Ishikawa (cell line): ENCODE measurements at regions not wholly inside any gene's neighbourhood (a gene's known extent, or its start where the extent isn't known, plus 50 kb on each side); places are given as distances from the start of the nearest gene placed in this dataset.

Experiments used
- CEBPB ChIP-seq: IDR thresholded peaks from 2 replicates; pipeline ENCODE4 v1.6.1; 2012
- CREB1 ChIP-seq: IDR thresholded peaks from 2 replicates; pipeline ENCODE4 v1.6.1; 2012; ENCODE audit warnings: low read depth
- EGR1 ChIP-seq: IDR thresholded peaks from 2 replicates; pipeline ENCODE4 v1.6.1; 2012
- EP300 ChIP-seq: IDR thresholded peaks from 2 replicates; pipeline ENCODE4 v1.6.1; 2012; ENCODE audit warnings: borderline replicate concordance
- FOXM1 ChIP-seq: IDR thresholded peaks from 2 replicates; pipeline ENCODE4 v1.6.1; 2012; ENCODE audit warnings: low read depth, borderline replicate concordance
- NFIC ChIP-seq: IDR thresholded peaks from 2 replicates; pipeline ENCODE4 v1.6.1; 2012
- RAD21 ChIP-seq: IDR thresholded peaks from 2 replicates; pipeline ENCODE4 v1.6.1; 2012; ENCODE audit warnings: low read depth
- TAF1 ChIP-seq: IDR thresholded peaks from 2 replicates; pipeline ENCODE4 v1.6.1; 2012; ENCODE audit warnings: low read depth, mild to moderate bottlenecking
- TCF12 ChIP-seq: IDR thresholded peaks from 2 replicates; pipeline ENCODE4 v1.6.1; 2012; ENCODE audit warnings: low read depth
- TEAD4 ChIP-seq: IDR thresholded peaks from 2 replicates; pipeline ENCODE4 v1.6.1; 2012
- YY1 ChIP-seq: IDR thresholded peaks from 2 replicates; pipeline ENCODE4 v1.6.1; 2012; ENCODE audit warnings: low read depth
- ZBTB7A ChIP-seq: IDR thresholded peaks from 2 replicates; pipeline ENCODE4 v1.6.1; 2012; ENCODE audit warnings: low read depth
- TF ChIP-seq, protein P1 (sequence below): IDR thresholded peaks from 2 replicates; pipeline ENCODE4 v1.6.1; 2012
- TF ChIP-seq, protein P2 (sequence below): IDR thresholded peaks from 2 replicates; pipeline ENCODE4 v1.6.1; 2012
- TF ChIP-seq, protein P3 (sequence below): IDR thresholded peaks from 2 replicates; pipeline ENCODE4 v1.6.1; 2012; ENCODE audit warnings: low read depth, mild to moderate bottlenecking

DNA sequence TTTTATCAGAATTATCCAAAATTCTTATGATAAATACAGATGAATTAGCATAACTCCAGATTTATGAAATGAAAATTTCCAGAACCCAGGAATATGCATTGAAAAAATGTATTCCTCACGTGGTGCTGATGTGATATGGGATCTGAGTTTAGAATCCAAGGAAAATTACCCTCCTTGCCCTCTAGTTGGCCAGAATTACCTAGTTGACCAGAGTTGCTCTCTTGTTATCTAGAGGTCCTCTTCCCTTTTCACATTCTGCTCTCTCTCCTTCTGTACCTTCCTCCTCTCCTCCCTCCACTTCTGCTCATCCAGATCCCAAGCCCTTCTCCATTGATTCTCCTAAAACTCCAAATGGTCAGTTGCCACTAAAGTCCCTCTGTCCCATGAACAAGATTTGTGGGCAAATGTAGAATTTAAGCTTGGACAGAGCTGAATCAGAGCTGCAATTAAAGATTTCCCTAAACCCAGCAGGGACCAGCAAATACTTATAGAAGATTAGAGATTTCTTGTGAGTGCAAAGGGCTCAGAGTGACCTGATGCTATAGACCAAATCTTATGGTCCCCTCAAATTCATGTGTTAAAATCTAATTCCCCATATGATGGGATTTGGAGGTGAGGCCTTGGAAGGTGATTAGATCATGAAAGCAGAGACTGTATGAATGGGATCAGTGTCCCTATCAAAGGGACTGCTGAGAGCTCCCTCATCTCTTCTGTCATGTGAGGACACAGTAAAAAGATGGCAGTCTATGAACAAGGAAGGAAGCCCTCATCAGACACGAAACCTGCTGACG lies 103.2 kb upstream of the IGLL5 start:
- TF ChIP-seq CEBPB: no peak
- TF ChIP-seq EGR1: no peak
- TF ChIP-seq FOXM1: no peak
- TF ChIP-seq TCF12: no peak
- no peak for TF ChIP-seq TAF1
- no peak for TF ChIP-seq RAD21
- TF ChIP-seq, protein P1, sequence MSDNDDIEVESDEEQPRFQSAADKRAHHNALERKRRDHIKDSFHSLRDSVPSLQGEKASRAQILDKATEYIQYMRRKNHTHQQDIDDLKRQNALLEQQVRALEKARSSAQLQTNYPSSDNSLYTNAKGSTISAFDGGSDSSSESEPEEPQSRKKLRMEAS: no peak
- no peak for TF ChIP-seq YY1
- TF ChIP-seq CREB1: no peak
- no peak for TF ChIP-seq ZBTB7A
- TF ChIP-seq, protein P2, sequence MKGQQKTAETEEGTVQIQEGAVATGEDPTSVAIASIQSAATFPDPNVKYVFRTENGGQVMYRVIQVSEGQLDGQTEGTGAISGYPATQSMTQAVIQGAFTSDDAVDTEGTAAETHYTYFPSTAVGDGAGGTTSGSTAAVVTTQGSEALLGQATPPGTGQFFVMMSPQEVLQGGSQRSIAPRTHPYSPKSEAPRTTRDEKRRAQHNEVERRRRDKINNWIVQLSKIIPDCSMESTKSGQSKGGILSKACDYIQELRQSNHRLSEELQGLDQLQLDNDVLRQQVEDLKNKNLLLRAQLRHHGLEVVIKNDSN: no peak
- TF ChIP-seq TEAD4: no peak
- TF ChIP-seq NFIC: no peak
- no peak for TF ChIP-seq EP300
- TF ChIP-seq, protein P3, sequence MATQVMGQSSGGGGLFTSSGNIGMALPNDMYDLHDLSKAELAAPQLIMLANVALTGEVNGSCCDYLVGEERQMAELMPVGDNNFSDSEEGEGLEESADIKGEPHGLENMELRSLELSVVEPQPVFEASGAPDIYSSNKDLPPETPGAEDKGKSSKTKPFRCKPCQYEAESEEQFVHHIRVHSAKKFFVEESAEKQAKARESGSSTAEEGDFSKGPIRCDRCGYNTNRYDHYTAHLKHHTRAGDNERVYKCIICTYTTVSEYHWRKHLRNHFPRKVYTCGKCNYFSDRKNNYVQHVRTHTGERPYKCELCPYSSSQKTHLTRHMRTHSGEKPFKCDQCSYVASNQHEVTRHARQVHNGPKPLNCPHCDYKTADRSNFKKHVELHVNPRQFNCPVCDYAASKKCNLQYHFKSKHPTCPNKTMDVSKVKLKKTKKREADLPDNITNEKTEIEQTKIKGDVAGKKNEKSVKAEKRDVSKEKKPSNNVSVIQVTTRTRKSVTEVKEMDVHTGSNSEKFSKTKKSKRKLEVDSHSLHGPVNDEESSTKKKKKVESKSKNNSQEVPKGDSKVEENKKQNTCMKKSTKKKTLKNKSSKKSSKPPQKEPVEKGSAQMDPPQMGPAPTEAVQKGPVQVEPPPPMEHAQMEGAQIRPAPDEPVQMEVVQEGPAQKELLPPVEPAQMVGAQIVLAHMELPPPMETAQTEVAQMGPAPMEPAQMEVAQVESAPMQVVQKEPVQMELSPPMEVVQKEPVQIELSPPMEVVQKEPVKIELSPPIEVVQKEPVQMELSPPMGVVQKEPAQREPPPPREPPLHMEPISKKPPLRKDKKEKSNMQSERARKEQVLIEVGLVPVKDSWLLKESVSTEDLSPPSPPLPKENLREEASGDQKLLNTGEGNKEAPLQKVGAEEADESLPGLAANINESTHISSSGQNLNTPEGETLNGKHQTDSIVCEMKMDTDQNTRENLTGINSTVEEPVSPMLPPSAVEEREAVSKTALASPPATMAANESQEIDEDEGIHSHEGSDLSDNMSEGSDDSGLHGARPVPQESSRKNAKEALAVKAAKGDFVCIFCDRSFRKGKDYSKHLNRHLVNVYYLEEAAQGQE: no peak

DNA sequence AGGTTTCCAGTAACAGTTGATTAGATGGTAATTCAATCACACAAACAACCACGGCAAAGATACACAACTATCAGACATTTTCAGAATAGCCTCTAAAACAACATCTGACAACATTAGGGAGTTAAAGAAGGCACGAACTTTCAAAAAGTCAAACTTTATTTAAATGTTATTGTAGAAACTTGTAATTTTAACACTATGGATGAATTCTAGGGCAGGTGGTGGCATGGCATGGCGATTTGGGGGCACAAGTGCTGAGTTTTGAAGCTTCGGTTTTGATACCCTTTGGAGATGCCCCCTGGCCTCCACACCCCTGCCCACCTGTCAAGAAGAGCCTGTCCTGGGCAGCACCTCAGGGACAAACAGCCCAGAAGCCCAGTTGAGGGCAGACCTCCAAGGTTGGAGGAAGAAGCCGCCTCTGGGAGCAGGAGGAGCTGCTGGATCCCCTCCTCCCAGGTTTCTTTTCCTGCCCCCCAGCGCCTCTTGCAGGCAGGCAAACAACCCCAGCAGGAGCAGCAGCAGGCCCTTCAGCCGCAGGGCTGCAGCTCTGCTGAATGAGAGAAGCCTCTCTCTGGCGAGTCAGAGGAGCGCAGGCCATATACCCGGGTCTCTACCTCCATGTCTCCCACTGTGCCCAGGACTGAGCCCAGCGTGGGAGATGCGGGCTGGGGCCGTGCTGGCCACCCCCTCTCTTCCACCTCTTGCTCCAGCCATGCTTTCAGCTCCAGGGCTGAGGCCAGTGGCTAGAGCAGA lies 102.1 kb upstream of the IGLL5 start:
- TF ChIP-seq EGR1: no peak
- no peak for TF ChIP-seq YY1
- no peak for TF ChIP-seq FOXM1
- TF ChIP-seq, protein P3: no peak
- TF ChIP-seq, protein P2: no peak

DNA sequence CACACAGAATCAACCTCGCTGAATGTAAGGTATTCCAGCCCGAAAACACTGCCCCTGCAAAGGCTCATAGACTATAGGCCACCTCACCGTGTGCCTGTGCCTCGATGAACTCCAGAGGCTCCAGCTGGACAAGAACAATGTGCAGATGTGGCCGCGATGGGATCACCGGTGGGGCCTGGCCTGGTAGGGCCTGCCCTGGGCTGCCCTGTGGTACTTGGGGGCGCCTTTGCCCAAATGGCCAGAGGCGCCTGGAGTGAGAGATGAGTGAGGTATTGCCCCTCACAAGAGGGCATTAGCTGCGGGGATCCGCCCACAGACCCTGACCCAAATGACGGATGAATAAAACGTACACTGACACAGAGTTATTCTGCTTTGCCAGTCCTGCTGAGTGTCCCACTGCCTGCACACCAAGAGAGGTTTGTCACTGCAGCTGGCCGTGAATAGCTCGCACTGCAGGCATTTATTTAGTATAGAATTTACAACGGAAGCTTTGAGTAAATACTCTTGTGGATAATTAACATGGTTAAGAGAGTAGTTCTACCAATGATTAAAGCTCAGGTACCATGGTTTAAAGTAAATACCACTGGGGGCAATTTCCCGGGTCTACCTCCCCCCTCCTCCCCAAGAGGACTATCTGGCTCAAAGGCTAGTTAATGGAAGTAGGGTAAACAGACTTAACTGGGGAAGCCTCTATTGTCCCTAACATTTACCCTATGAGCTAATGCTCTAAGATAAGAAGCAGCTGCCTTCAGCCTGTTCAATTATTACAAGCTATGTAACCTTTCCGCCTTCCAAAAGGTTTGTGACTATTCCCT lies 101.1 kb upstream of the IGLL5 start:
- TF ChIP-seq EP300: no peak
- TF ChIP-seq ZBTB7A: no peak
- no peak for TF ChIP-seq YY1
- no peak for TF ChIP-seq FOXM1

DNA sequence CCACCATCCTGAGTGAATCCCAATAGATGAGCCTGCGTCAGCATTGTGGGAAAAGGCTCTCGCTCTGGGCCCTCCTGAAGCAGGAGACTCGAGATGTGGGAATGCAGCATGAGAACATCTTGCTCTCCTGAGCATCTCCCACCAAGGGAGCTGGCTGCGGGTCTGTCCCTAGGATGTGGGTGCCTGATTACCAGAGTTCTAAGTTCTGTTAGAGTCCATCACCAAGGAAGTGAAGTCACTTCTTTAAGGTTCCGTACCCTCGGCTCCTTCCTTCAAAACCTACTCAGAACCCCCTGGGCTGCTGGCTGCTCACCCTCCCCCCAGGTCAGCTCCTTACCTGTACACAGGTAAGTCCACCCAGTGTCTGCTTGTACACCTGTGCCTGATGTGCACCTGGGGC lies 100.5 kb upstream of the IGLL5 start:
- TF ChIP-seq TAF1: no peak
- TF ChIP-seq CREB1: no peak
- TF ChIP-seq TEAD4: no peak
- no peak for TF ChIP-seq EGR1
- TF ChIP-seq YY1: no peak
- TF ChIP-seq, protein P2: no peak
- TF ChIP-seq CEBPB: no peak
- no peak for TF ChIP-seq FOXM1
- no peak for TF ChIP-seq NFIC
- no peak for TF ChIP-seq ZBTB7A
- TF ChIP-seq, protein P1: no peak
- TF ChIP-seq EP300: no peak
- no peak for TF ChIP-seq RAD21
- TF ChIP-seq TCF12: no peak
- TF ChIP-seq, protein P3: no peak
